Keratinocyte (primary cell): ENCODE measurements at regions not wholly inside any gene's neighbourhood (a gene's known extent, or its start where the extent isn't known, plus 50 kb on each side); places are given as distances from the start of the nearest gene placed in this dataset.

Experiments
- DNase-seq: peaks from one replicate; pipeline ENCODE4 v3.0.0-alpha.2; 2011; ENCODE audit warnings: low read depth, missing footprints, low spot score
- FAIRE-seq: peaks from 2 replicates; lab custom pipeline; 2011; peaks lifted over from hg19 to GRCh38; lab: Jason Lieb, UNC
- H2AFZ ChIP-seq: 2 replicates; pipeline ENCODE4 v1.6.0; 2012; ENCODE audit warnings: low read length, control low read depth, inconsistent platforms; ENCODE audit not compliant: control insufficient read depth
- H3K27ac ChIP-seq: 2 replicates; pipeline ENCODE4 v1.5.1; 2011; ENCODE audit warnings: low read length; ENCODE audit not compliant: control insufficient read depth, insufficient read depth
- H3K27me3 ChIP-seq: 3 replicates; pipeline ENCODE4 v1.6.0; 2011; ENCODE audit warnings: low read length; ENCODE audit not compliant: control insufficient read depth, insufficient read depth; ENCODE audit errors: extremely low read depth
- H3K36me3 ChIP-seq, 2 experiments: 2 replicates in 1 of 2; 3 replicates in 1 of 2; pipeline ENCODE4 v1.5.1; 2011; ENCODE audit warnings: low read length in 2 of 2, mild to moderate bottlenecking in 1 of 2; ENCODE audit not compliant: control insufficient read depth in 2 of 2, insufficient read depth in 2 of 2; ENCODE audit errors: extremely low read depth in 1 of 2
- H3K4me1 ChIP-seq: 3 replicates; pipeline ENCODE4 v1.5.1; 2011; ENCODE audit warnings: low read length; ENCODE audit not compliant: control insufficient read depth, insufficient read depth; ENCODE audit errors: extremely low read depth
- H3K4me2 ChIP-seq: 3 replicates; pipeline ENCODE4 v1.6.0; 2011; ENCODE audit warnings: low read depth, low read length; ENCODE audit not compliant: control insufficient read depth, insufficient read depth; ENCODE audit errors: extremely low read depth
- H3K4me3 ChIP-seq, 3 experiments: fragments of 200-600 bp in 1 of 3; sonication (generic) in 1 of 3; 2 replicates in 2 of 3; 3 replicates in 1 of 3; pipeline ENCODE4 v1.5.1; 2011 to 2016; ENCODE audit warnings: low read length in 3 of 3, mild to moderate bottlenecking in 3 of 3, control low read depth in 2 of 3, inconsistent platforms in 1 of 3, low read depth in 1 of 3, mixed read lengths in 1 of 3, mixed run types in 1 of 3, moderate library complexity in 1 of 3; ENCODE audit not compliant: control insufficient read depth in 2 of 3, insufficient read depth in 2 of 3; ENCODE audit errors: extremely low read depth in 1 of 3
- H3K79me2 ChIP-seq: 2 replicates; pipeline ENCODE4 v1.6.0; 2012; ENCODE audit warnings: low read length; ENCODE audit not compliant: control insufficient read depth, insufficient read depth
- H3K9ac ChIP-seq: 3 replicates; pipeline ENCODE4 v1.6.0; 2011; ENCODE audit warnings: low read length; ENCODE audit not compliant: control insufficient read depth, insufficient read depth; ENCODE audit errors: extremely low read depth
- H3K9me1 ChIP-seq: 3 replicates; pipeline ENCODE4 v1.6.0; 2011; ENCODE audit warnings: low read length; ENCODE audit not compliant: control insufficient read depth, insufficient read depth; ENCODE audit errors: extremely low read depth
- H3K9me3 ChIP-seq: 2 replicates; pipeline ENCODE4 v1.5.1; 2012; ENCODE audit warnings: low read depth, low read length; ENCODE audit not compliant: control insufficient read depth
- H4K20me1 ChIP-seq: 3 replicates; pipeline ENCODE4 v1.6.0; 2011; ENCODE audit warnings: low read length; ENCODE audit not compliant: control insufficient read depth, insufficient read depth; ENCODE audit errors: extremely low read depth
- CTCF ChIP-seq, 3 experiments: IDR thresholded peaks in 1 of 3; conservative IDR thresholded peaks in 1 of 3; optimal IDR thresholded peaks in 1 of 3; 2 replicates in 2 of 3; 3 replicates in 1 of 3; pipeline versions ENCODE3 to v1.5.1; 2011; ENCODE audit warnings: low read length in 3 of 3, mild to moderate bottlenecking in 3 of 3, moderate library complexity in 2 of 3, control low read depth in 1 of 3, inconsistent platforms in 1 of 3; ENCODE audit not compliant: insufficient read depth in 2 of 3; ENCODE audit errors: extremely low read depth in 1 of 3
- EZH2 ChIP-seq: IDR thresholded peaks from one replicate; pipeline ENCODE4 v1.6.1; 2012; ENCODE audit warnings: inconsistent platforms, mild to moderate bottlenecking, low read length, moderate library complexity
- dilution Hi-C: fragments of 300-500 bp; cut with MboI; formaldehyde crosslinking; loops from one replicate; pipeline ENCODE4 v1.7.0; 2020; ENCODE audit warnings: low sequenced_read_pairs; ENCODE audit not compliant: extremely low pct_ligation_motif_present

- no peaks in the 10 kb centered on the region for H3K79me2 ChIP-seq
- no peak overlapping the region for H2AFZ ChIP-seq
- DNase-seq (no peak), FAIRE-seq (no peak)
- H4K20me1 ChIP-seq, result no peaks in the 10 kb centered on the region
- dilution Hi-C loops, result no loop called here
- no peaks in the 10 kb centered on the region for H3K36me3 ChIP-seq
- H3K9ac ChIP-seq, result no peak overlapping the region
- no peaks in the 10 kb centered on the region for H3K27me3 ChIP-seq
- H3K4me3 ChIP-seq, result no peak overlapping the region
- no peaks in the 10 kb centered on the region for H3K9me1 ChIP-seq
- TF ChIP-seq CTCF (optimal IDR thresholded peaks at IDR 0.05 in 1 of 3, IDR thresholded peaks at IDR 0.05 in 1 of 3, conservative IDR thresholded peaks at IDR 0.05 in 1 of 3; ENCODE audit: extremely low read depth in 1 of 3, insufficient read depth in 2 of 3, low read length in 3 of 3) (peak in 1 of 3 experiments; percentile 28), EZH2 (no peak)
- H3K9me3 ChIP-seq, result peaks cover 23% of the 10 kb centered on the region
- H3K4me2 ChIP-seq, result no peak overlapping the region
- H3K4me1 ChIP-seq, result no peaks in the 10 kb centered on the region
- no peak overlapping the region for H3K27ac ChIP-seq
These were observed 1164.4 kb downstream of the BRD1 start for GRCh38 chr22:48663297-48663696.

GRCh38 chr22:48662476-48663135, 1165.1 kb downstream of the BRD1 start:
- Histone ChIP-seq H3K79me2 (no peaks in the 10 kb centered on the region), H3K4me2 (no peak overlapping the region), H3K27me3 (no peaks in the 10 kb centered on the region), H3K9me3 (peaks cover 23% of the 10 kb centered on the region), H3K9ac (no peak overlapping the region), H3K4me1 (no peaks in the 10 kb centered on the region), H2AFZ (no peak overlapping the region), H4K20me1 (no peaks in the 10 kb centered on the region), H3K9me1 (no peaks in the 10 kb centered on the region), H3K27ac (no peak overlapping the region), H3K36me3 (no peaks in the 10 kb centered on the region), H3K4me3 (no peak overlapping the region)
- TF ChIP-seq EZH2 (no peak), CTCF (optimal IDR thresholded peaks at IDR 0.05 in 1 of 3, IDR thresholded peaks at IDR 0.05 in 1 of 3, conservative IDR thresholded peaks at IDR 0.05 in 1 of 3; ENCODE audit: extremely low read depth in 1 of 3, insufficient read depth in 2 of 3, low read length in 3 of 3) (no peak)
- FAIRE-seq (no peak), DNase-seq (no peak)
- dilution Hi-C loops, result no loop called here
